Omental fat pad (tissue), 3 donors: ENCODE measurements at regions not wholly inside any gene's neighbourhood (a gene's known extent, or its start where the extent isn't known, plus 50 kb on each side); places are given as distances from the start of the nearest gene placed in this dataset.

Experiments
- ATAC-seq: fragments of 150-250 bp; one replicate; pipeline ENCODE4 v1.9.1; 2016; ENCODE audit warnings: mild to moderate bottlenecking, moderate library complexity; ENCODE audit not compliant: low FRiP score
- DNase-seq: peaks from one replicate; pipeline ENCODE4 v3.0.0-alpha.2; 2019; ENCODE audit warnings: low spot score
- CTCF ChIP-seq, 3 donors: fragments of 450-650 bp; IDR thresholded peaks; one replicate each; pipeline ENCODE4 v1.5.1; 2016 to 2017; ENCODE audit warnings: antibody characterized with exemption in 3 of 3, mild to moderate bottlenecking in 3 of 3, moderate library complexity in 2 of 3

GRCh38 chr5:52255308-52255707 is 532.4 kb upstream of the ITGA1 start:
- ATAC-seq (no peak), DNase-seq (no peak)
- TF ChIP-seq CTCF (IDR thresholded peaks at IDR 0.05): no peak

GRCh38 chr5:52262844-52263243 is 524.9 kb upstream of the ITGA1 start:
- ATAC-seq (no peak), DNase-seq (no peak)
- no peak for TF ChIP-seq CTCF (IDR thresholded peaks at IDR 0.05)

GRCh38 chr5:52269401-52269800 is 518.3 kb upstream of the ITGA1 start:
- no peak for TF ChIP-seq CTCF (IDR thresholded peaks at IDR 0.05)
- ATAC-seq (no peak), DNase-seq (no peak)

GRCh38 chr5:52269859-52270258 is 517.9 kb upstream of the ITGA1 start:
- DNase-seq (no peak), ATAC-seq (no peak)
- TF ChIP-seq CTCF (IDR thresholded peaks at IDR 0.05): no peak

GRCh38 chr5:52275639-52276038 is 512.1 kb upstream of the ITGA1 start:
- TF ChIP-seq CTCF (IDR thresholded peaks at IDR 0.05): no peak
- DNase-seq (no peak), ATAC-seq (no peak)

GRCh38 chr5:52277101-52277500 is 510.6 kb upstream of the ITGA1 start:
- ATAC-seq (no peak), DNase-seq (no peak)
- no peak for TF ChIP-seq CTCF (IDR thresholded peaks at IDR 0.05)

GRCh38 chr5:52282647-52283046 is 505.1 kb upstream of the ITGA1 start:
- TF ChIP-seq CTCF (IDR thresholded peaks at IDR 0.05): no peak
- DNase-seq (no peak), ATAC-seq (no peak)
